DMS114 treated with DMSO at 0.1 percent for 48 hours (cell line): ENCODE measurements at regions not wholly inside any gene's neighbourhood (a gene's known extent, or its start where the extent isn't known, plus 50 kb on each side); places are given as distances from the start of the nearest gene placed in this dataset.

ENCODE experiments used
- DNase-seq: peaks from one replicate; lab custom pipeline; 2025; ENCODE audit not compliant: unreplicated experiment; lab: John Stamatoyannopoulos, UW

- no peak for DNase-seq
Measured at GRCh38 chr22:48653929-48654328, 1173.7 kb downstream of the BRD1 start.

- DNase-seq, result no peak
Measured at GRCh38 chr22:48653306-48653705, 1174.4 kb downstream of the BRD1 start.

GRCh38 chr22:48652796-48653195, 1174.9 kb downstream of the BRD1 start:
- no peak for DNase-seq

GRCh38 chr22:48651981-48652538, 1175.6 kb downstream of the BRD1 start:
- DNase-seq, result no peak

- DNase-seq, result no peak
Measured at GRCh38 chr22:48651036-48651890, 1176.4 kb downstream of the BRD1 start.

GRCh38 chr22:48650323-48651035, 1177.2 kb downstream of the BRD1 start:
- DNase-seq, result no peak

GRCh38 chr22:48649466-48649865, 1178.2 kb downstream of the BRD1 start:
- no peak for DNase-seq

GRCh38 chr22:48649031-48649430, 1178.6 kb downstream of the BRD1 start:
- no peak for DNase-seq

GRCh38 chr22:48647606-48648515, 1179.8 kb downstream of the BRD1 start:
- DNase-seq, result no peak

GRCh38 chr22:48647051-48647450, 1180.6 kb downstream of the BRD1 start:
- no peak for DNase-seq

GRCh38 chr22:48646216-48646925, 1181.3 kb downstream of the BRD1 start:
- no peak for DNase-seq

GRCh38 chr22:48645766-48646165, 1181.9 kb downstream of the BRD1 start:
- DNase-seq, result no peak

- DNase-seq, result no peak
Measured at GRCh38 chr22:48644997-48645396, 1182.7 kb downstream of the BRD1 start.

- DNase-seq, result no peak
Measured at GRCh38 chr22:48644108-48644507, 1183.6 kb downstream of the BRD1 start.

- no peak for DNase-seq
Measured at GRCh38 chr22:48643066-48643731, 1184.5 kb downstream of the BRD1 start.

- DNase-seq, result no peak
Measured at GRCh38 chr22:48642550-48642949, 1185.1 kb downstream of the BRD1 start.

- no peak for DNase-seq
Measured at GRCh38 chr22:48641906-48642475, 1185.7 kb downstream of the BRD1 start.

GRCh38 chr22:48640890-48641841, 1186.5 kb downstream of the BRD1 start:
- DNase-seq, result no peak
